NCI-H226 (cell line): ENCODE measurements at regions not wholly inside any gene's neighbourhood (a gene's known extent, or its start where the extent isn't known, plus 50 kb on each side); places are given as distances from the start of the nearest gene placed in this dataset.

Experiments
- DNase-seq: peaks from one replicate; pipeline ENCODE4 v3.0.0-alpha.2; 2015

DNA sequence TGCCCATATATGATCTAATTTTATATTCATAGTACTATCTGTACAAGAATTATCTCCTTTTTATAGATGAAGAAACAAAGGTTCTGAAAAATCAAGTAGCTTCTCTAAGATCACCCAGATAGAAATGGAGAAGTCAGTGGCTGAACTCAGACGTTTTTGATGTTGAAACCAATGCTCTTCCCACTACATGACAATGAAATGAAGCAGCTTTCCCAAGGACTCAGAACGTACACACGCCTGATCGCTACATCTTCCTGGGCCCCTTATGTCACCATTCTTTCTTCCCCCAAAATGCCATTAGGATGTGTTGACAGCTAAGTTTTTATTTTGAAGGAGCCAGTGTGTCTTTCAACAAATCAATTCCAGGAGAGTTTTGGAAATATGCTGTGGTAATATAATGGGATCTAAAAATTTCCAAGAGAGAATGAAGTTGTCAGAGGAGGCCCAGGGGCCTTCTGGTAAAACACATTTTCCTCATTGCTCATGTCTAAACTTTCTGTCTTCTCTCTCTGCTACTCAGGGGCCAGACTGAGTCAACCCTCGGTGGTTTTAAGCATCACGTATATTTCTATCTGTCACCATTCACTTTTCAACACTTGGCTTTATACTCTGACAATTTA, 98.1 kb upstream of the COL21A1 start:
- DNase-seq: no peak

DNA sequence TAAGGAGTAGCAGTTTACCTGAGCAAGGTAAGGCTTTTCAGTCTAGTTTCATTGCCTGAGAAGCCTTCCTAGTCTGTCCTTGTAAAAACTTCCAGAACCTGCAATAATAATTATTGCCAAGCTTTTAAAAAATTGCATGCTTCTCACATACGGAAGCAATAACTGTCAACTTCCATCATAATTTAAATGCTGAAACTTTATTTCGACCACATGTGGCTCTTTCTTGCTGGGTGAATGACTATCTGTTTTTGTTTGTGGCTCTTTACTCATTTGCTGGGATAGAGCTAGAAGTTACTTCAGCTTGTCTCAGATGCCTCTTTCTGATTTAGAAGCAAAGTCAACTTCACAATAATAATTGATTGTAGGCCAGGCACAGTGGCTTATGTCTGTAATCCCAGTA, 95.9 kb upstream of the COL21A1 start:
- no peak for DNase-seq

DNA sequence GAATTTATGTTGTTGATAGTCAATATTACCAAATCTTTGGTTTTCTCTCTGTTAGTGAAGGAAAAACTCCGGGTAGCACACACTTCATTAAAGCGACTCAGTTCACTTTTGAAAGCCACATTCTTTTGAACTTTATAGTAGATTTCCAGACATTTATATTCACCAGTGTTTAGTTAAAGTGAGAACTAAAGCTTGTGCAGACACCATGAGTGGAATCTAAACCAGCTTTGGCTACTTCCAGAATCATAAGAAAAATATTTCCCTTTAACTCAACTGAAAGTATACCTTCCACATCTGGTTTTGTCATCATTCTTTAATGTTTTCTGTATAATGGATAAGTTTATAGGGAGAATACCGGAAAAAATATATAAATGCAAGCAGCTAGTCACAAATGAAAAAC, 92.1 kb upstream of the COL21A1 start:
- DNase-seq: no peak

DNA sequence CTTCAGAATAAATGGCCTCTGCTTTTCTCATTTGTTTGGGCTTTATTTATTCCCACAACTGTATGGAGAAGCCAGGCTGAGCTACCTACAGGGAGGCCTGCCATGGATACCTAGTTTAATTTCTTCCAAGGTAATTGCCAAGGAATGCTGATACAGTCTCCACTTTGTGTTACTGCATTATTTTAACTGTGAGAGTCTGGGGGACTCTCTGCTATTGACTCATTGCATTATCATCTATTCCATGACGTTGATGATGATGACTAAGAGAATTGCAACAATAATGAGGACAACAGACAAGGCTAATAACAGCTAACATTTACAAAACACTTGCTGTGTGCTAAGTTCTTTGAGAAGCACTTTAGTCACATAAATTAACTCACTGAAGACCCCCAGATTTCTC, 88.3 kb upstream of the COL21A1 start:
- peak; percentile 77 for DNase-seq

DNA sequence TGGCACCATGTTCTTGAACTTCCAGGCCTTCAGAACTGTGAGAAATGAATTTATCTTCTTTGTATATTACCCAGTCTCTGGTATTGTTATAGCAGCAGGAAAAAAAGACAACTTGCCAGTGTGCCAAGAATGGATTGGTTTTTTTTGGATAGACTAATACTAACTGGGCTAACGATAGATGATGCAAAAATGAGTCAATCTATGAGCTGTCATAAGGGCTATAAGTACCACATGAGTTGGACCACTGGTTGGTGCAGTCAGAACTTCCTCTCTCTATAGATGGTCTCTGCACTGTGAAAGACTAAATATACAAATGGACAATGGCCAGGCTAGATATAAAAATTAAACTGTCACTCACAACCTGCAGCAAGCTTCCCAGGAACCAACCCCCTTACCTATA, 87.6 kb upstream of the COL21A1 start:
- DNase-seq: peak; percentile 67

DNA sequence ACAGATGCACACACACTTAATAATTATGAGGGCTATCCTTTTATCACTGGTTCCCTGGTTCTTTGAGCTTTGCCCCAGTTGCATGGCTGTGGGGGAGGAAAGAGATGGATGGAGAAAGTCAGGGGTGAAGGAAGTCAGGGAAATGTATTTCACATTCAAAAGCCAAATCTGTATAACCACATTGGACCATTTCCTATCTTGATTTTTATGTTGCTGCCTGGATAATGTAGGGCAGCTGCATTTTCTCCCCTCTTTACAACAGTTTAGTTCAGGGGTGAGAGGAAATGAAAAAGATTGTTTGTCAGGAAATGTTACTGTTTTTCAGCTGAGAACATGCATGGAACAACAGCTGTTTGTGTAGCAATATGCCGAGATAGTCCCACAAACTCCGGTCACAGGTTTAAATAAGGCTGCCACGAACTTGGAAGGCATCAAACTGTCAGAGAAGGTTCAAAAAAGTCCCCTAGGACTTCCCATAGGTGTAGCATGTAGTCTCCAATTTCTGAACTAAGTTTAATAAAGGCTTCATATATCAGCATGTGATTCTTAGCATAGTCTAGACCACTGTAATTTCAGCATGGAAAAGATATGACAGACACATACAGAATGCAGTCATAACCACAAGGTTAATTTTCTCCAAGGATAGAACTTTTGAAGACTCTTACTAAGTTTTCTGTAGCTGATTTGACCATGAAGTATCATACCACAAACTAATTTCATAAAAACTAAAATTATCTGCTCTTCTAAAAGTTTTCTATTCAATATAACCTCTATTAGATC, 82.1 kb upstream of the COL21A1 start:
- DNase-seq: no peak

DNA sequence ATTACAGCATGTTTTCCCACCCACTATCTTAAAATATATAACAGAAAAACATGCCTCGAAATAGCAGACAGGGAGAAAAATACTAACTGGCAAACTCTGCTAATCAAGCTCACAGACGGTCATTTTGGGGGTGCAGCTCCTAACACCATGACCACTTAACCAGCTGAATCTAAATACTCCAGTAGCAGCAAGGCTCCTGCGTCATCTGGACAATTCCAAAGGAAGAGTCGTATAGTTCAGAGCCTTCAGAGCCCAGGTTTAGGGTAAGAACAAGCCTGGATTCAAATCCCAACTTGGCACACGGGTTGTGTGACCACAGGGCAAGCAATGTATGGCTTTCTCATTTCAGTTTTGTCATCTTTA, 81.3 kb upstream of the COL21A1 start:
- no peak for DNase-seq

DNA sequence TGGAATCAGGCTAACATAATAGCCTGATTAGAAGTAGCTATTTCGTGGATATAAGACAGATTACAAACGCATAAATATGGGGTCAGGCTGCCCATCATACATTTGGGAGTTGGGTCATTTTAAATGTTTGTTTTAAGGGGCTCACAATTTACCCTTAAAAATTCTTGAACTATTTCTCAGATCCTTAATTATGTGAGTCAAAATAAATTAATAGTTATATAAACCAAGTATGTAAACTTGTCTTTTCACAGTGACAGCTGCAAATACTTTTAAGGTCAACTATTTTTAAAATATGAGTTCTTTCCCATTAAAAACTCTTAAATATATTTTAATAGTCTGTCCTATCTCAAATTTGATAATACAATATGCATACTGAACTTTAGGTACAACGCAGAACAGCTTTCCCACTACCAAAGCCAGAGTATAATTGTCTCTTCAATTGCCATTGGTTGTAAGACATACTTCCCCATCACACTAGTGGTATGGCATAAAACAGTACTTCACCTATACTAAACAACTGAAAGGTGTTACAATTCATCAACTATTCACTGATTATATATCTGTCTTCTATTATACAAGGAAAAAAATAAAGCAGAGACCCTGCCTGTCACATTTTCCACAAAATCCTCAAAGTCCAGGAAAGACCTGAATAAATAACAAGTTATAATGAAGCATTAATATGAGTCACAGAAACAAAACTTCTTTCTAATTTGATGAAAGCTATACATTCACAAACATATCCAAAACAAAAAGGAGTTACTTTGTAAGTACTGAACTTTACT, 80.8 kb upstream of the COL21A1 start:
- no peak for DNase-seq

DNA sequence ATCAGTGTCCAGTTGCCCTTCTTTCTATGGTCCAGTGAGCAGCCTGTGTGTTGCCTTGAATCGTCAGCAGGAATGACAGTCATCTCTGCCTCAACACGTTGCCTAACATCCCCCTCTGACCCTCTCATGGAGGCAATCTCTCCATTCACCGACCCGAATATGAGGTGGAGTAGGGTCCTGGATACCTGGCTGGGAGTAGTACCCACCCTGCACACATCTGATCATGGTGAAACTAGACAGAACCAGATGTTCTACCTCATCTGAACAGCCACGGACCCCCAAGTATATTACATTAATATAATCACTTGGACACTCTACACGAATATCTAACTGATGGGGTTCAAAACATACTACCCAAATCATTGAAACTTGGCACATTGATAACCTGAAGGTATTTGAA, 77.0 kb upstream of the COL21A1 start:
- DNase-seq: no peak

DNA sequence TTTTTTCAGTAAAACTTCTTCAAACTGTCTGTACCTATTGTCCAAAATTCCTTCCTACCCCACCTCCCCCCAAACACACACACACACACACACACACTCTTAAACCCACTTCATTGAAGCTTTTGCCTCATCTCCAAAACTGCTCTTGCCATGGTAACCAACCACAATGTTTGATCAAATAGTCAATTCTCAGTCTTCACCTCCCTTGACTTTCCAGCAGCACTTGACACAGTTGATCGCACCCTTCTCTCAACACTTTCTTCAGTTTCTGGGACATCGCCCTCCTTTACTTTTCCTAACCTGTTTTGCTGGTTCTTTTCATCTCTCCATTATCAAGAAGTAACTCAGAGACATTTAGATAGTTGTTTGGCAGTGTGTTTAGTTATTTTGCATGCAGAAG, 71.5 kb upstream of the COL21A1 start:
- DNase-seq: no peak

DNA sequence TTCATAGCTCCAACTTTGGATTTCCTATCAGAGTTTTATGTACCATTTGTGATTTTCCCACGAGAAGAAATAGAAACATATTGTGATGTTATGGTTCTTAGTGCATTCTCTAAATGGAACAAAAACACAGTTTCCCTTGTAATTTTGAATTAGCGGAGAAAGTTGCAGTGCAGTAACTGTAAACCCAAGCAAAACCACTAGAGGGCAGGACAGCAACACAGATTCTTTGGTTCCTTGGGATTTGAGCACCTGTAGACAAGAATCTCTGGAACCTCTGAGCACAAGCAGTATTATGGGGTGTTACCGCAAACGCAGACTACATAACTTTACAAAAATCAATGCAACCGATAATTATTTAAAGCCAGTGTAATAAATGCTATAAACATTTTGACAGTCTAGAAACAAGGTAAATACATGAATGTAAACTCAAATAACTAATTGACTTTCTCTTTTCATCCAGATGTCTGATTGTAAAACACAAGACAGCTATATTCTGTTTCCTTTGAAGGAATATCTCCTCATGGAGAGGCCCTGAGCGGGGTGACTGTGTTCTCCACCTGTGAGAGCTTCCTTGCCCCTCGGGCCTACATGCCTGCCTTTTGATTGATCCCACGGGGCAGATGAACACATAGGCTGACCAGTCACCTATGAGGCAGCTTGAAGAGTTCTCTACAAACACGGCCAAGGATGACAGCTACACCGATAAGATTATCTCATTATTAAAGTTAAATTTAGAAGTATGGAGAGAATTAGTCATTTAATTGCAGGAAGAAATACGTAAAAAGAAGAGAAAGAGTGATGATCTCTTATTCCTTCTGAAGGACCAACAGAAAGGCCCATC, 67.5 kb upstream of the COL21A1 start:
- DNase-seq: peak; percentile 12

DNA sequence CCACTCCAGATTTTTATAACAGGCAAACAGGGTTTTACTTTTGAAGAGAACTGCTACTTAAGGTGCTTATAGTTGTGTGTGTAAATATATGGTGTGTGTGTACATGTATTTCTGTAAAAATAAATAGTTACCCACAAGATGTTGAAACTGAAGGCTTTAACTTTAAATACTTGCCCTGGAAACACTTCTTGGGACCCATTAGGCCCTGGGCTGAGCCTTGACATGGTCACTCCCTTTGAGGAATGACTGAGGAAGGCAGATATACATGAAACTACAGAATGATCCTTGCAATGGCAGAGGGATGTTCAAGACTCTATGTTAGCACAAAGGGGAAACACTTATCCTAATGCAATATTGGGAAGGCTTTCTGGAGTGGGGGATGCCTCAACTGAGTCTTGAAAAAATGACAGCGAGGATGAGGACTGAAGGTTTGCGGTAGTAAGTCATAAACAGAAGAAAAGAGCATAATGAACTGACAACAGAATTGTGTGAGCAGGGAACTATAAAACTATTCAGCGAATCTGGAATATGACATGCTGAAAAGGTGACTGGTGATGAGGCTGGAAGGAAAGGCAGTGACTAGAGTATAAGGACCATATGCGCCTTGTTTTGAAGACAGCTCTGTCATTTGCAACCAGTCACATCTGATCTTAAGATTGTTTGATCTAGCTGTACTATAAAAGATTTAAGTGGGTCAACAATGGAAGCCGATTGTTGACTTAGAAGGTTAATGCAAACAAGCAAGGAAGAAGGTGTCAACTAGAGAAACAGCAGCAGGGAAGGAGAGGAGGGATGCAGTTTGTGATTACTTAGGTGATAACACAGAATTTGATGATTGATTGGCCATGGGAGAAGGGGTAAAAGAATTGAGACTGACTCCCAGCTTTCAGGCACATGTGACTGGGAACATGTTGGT, 64.4 kb upstream of the COL21A1 start:
- DNase-seq: no peak

DNA sequence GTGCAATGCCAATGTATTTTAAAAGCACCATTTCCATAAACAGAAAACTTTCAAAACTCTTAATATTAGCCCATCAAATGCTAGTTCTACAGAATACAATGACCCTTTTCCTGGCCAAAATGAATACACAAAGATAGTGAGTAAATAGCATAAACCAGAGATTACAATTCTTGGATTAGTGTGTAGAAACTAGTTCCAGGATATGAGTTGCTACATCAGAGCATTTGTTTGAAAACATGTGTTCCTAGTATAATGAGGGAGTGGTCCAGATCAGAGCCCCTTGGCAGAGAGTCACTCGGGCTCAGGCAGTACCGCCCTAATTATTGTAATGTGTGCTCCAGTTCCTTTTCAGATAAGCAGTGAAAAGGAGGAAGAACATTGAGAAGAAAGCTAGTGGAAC, 63.7 kb upstream of the COL21A1 start:
- no peak for DNase-seq

DNA sequence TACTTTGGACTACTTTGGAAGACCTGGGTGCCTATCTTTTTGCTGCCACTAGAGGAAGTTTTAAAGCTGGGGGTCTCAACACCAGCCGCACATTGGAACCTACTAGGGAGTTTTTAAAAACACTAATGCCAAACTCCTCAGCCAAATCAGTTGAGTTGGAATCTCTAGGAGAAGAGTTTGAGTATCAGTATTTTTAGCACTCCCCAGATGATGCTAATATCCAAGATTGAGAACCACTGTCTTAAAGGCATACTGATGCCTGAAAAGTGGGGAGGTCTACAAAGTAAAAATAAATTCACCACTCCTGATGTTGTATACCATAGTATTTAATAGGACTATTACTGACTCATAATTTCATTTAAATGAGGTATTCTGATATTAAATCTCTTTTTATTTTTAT, 62.9 kb upstream of the COL21A1 start:
- no peak for DNase-seq

DNA sequence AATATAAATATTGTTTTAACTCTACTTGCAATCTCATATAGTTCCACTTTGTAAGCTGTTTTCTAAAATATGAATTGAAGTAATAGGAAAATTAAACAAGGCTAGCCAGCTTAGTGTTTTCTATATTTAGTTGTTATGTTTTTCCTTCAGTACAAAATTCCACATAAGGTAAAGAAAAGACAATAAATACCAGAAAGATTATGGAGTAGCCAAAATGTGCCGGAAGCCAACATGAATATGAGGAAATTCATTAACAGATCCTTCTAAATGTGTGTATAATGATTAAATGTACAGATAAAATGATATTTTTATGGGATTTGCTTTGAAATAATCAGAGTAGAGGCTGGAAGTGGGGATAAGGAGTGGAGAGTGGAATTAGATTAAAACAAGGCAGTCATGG, 52.5 kb upstream of the COL21A1 start:
- no peak for DNase-seq

DNA sequence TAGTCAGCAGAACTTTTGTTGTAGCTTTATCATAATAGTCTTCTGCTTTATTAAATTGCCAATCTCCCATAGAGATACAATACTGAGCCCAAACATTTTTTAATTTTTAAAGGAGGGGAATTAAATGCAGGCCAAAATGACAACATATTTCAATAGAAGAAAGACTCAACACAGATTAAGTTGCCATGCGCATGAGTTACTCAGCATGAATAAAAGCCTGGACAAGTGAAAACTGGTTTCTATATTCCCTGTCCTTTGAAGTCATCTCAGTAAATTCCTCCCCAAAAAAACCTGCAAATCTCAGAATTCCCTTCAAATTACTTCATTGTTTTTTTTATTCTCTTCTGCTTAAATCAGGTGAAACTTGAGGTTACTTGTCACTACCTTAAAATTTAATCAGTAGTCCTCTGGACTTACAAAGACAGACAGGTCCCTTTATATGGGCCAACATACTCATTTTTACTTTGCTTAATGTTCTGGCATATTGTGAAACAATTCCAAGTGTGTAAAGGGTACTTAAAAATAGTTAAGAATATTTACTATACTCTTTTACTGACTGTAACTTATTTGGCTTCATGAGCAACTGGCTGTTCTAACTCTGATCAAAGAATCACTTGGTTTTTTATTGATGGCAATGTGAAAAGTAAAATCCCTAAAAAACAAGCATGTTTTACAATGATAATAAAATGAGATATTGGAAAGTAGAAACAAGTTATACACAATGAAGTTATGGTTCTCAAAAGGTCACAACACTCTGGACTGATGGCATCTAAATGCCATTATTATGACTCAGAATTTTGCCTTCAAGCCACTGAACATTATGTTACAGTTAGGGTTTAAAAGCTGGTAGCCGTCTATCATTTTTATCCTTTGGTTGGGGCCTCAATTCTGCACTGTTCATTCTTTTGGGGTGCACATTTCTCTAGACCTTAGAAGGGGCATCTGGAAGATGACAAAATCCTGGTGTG, 49.9 kb upstream of the COL21A1 start:
- no peak for DNase-seq
